GM19467 (cell line): ENCODE measurements at regions not wholly inside any gene's neighbourhood (a gene's known extent, or its start where the extent isn't known, plus 50 kb on each side); places are given as distances from the start of the nearest gene placed in this dataset.

Source experiments
- ATAC-seq: cut with Tn5 transposase; IDR thresholded peaks from one replicate; pipeline ENCODE4 v1.9.1; 2021; ENCODE audit warnings: mild to moderate bottlenecking, moderate library complexity; ENCODE audit not compliant: unreplicated experiment

DNA sequence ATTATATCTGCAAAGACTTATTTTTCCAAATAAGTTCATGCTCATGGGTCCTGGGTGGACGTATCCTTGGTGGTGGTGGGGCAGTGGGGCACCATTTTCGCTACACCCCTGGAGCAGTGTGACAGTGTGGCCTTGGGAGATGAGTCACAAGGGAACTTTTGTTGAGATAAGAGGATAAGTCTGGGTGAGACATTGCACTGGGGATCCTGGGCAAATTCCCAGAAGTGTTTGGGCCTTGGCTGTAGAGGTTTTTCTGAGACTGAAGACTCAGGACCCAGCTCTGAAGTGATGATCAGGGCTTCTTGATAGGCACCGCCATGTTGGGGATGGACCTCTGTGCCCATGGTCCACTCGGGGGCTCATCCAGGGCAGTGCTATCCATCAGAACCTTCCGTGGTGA lies 149.4 kb downstream of the MACROH2A1 start:
- ATAC-seq = no peak

DNA sequence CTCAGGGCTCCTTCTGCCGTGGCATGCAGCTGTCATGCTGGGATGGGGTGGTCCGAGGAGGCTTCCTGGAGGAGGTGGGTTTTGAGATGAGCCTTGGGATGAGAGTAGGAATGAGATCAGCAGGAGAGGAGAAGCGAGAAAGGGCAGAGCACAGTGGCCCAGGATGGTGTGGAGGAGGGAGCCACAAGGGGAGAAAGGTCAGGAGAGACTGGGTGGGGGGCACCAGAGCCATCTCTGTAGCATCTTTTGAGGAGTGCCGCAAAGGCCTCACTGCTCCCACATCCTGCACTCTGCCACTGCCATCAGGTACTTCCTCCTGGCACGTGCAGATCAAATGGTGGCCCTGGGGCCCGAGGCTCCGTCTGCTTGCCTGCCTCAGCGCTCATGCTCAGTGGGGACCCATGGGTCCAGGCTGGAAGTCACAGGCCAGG lies 150.2 kb downstream of the MACROH2A1 start:
- ATAC-seq = no peak

DNA sequence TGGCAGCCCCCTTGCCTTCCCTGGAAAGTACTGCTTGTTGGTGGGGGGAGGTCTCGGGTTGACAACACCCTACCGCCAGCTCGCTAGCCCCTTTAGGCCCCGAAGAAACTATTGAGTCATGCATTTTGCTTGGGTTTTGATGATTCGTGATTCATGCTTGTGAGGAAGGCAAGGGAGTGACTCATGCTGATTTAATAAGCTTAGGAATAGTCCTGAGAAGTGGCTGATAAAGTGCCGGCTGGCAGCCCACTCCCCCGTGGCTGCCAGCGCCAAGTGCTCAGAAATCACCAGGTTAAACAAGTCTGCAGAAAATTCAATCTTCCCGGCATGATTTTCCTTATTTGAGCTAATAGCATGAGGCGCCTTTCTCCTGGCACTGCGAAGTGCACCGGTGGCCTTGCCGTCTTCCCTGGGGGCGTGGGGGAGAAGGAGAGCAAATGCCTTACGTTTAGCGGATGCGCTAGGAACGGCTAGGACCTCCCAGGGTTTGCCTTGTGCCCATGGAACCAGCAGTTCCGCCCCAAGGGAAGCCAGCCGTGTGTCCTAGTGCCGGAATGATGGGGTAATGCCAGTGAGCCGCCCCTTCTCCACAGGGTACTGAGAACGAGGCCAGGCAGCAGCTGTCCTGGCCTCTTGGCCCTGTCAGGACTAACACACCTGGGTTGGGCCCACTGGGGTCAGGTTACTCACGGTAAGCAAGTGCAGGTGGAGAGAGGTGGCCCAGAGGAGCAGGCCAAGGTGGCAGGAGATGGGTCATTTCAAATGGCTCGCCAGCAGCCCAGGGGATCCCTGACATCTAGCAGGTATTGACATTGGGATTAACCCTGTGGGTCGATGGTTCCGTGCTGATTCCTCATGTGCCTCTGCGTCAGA lies 151.9 kb downstream of the MACROH2A1 start:
- no peak for ATAC-seq

- no peak for ATAC-seq
Measured at GRCh38 chr5:135246605-135246922, 152.5 kb downstream of the MACROH2A1 start.

- no peak for ATAC-seq
Measured at GRCh38 chr5:135245521-135246499, 153.2 kb downstream of the MACROH2A1 start.

GRCh38 chr5:135244620-135245021 lies 154.4 kb downstream of the MACROH2A1 start:
- no peak for ATAC-seq

DNA sequence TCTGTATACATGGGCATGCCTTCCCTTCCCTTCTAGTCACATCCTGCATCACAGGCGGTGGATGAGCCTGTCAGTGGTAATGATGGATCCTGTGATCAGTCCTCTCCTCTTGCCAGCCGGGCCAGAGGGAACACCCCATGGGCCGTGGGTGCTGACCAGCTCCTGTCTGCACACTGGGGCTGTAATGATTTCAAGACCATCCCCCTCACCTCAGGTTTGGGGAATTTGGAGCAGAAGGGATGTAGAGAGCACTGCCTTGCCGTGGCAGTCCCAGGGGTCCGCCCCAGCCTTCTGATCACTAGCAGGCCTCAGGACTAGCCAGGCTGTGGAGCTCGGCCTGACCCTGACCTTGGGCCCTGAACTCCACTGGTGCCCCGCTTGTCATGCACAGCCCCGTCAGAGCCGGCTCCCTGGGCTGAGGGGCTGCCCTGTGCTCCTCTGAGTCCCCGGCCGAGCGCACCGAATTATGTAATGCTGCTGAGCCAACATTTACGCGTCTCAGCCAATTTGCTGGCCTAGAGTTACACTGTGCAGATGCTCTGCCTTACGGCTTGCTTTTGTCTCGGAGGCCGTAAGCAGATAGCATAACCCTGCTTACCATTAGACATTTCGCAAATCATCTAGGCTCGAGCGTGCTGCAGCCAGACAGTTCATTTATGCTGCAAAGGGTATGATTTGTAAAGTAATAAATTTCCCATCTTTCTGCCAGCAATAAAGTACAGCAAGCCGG lies 155.3 kb downstream of the MACROH2A1 start:
- no peak for ATAC-seq

- ATAC-seq = no peak
Measured at GRCh38 chr5:135242866-135243555, 156.0 kb downstream of the MACROH2A1 start.

- ATAC-seq = no peak
Measured at GRCh38 chr5:135242021-135242865, 156.8 kb downstream of the MACROH2A1 start.

GRCh38 chr5:135241536-135241935 lies 157.5 kb downstream of the MACROH2A1 start:
- no peak for ATAC-seq

DNA sequence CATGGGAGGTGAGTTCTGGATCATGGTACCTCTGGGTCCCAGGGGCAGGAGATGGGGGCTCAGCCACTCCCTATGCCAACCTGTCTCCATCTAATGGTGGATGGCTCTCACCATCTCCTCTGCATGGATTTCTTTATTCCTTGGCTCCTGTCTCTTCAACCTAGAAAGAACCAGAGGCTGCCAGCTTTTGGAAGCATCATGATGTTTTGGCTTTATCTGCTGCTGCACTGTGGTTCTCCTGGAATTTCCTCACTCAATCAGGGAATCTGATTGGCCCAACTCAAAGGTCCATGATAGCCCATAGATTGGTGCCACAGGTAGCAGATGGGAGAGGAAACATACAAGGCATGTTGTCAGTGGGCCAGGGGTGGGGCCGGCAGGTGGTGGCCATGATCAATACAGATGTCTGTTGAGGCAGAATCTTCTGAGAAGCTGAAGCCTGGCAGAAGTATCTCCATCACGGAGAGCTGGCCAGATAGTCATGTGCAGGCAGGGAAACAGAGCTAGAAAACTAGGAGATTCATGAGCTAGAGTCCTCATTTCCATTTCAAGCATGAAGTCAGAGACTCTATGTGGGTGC lies 158.2 kb downstream of the MACROH2A1 start:
- no peak for ATAC-seq

- no peak for ATAC-seq
Measured at GRCh38 chr5:135240283-135240633, 158.8 kb downstream of the MACROH2A1 start.

GRCh38 chr5:135239453-135240282 lies 159.4 kb downstream of the MACROH2A1 start:
- ATAC-seq = no peak

DNA sequence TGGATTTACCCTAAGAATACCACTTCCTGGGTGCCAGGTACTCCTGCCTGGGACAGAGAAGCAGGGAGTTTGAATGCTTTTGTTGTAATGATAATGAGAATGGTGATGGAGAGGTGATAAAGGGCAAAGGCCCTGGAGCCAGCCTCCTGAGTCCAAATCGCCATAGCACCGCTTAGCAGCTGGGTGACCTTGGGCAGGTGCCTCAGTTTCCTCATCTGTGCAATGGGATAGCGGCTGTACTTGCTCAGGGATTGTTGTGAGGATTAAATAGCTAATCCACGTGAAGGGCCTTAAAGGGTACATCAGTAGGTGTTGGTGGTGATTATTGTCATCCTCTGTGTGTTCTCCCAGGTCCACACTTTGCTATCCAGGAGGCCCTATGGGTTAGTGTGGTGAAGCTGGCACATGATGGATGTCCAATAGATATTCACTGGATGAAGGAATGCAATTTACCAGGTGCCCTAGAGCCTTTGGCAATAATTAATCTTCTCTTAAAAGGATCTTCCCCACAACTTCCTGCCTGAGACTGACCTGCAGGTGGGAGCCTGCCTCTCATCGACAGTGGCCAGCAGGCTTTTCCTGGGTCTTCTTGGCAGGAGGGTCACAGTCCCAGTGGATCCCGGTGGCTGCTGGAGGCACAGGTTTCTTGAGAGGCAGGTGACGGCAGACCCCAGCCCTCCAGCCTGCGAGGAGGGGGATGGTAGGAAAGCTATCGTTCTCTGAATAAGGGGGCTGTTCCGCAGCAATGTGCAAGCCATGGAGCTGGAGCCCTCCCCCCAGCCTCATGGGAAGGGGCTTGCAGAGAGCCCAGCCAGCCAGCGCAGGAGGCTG lies 160.2 kb downstream of the MACROH2A1 start:
- no peak for ATAC-seq

- no peak for ATAC-seq
Measured at GRCh38 chr5:135237748-135238103, 161.3 kb downstream of the MACROH2A1 start.

GRCh38 chr5:135236908-135237747 lies 161.9 kb downstream of the MACROH2A1 start:
- no peak for ATAC-seq
